ENCODE measurements at regions not wholly inside any gene's neighbourhood (a gene's known extent, or its start where the extent isn't known, plus 50 kb on each side); places are given as distances from the start of the nearest gene placed in this dataset.

- Mint-ChIP-seq H3K4me3 (no peak overlapping the region), H3K27ac (no peak overlapping the region), H3K27me3 (ENCODE audit: low read depth) (no peaks in the 10 kb centered on the region), H3K36me3 (no peaks in the 10 kb centered on the region), H3K4me1 (no peaks in the 10 kb centered on the region), H3K9me3 (peaks cover 10% of the 10 kb centered on the region)
- TF ChIP-seq, protein P1, sequence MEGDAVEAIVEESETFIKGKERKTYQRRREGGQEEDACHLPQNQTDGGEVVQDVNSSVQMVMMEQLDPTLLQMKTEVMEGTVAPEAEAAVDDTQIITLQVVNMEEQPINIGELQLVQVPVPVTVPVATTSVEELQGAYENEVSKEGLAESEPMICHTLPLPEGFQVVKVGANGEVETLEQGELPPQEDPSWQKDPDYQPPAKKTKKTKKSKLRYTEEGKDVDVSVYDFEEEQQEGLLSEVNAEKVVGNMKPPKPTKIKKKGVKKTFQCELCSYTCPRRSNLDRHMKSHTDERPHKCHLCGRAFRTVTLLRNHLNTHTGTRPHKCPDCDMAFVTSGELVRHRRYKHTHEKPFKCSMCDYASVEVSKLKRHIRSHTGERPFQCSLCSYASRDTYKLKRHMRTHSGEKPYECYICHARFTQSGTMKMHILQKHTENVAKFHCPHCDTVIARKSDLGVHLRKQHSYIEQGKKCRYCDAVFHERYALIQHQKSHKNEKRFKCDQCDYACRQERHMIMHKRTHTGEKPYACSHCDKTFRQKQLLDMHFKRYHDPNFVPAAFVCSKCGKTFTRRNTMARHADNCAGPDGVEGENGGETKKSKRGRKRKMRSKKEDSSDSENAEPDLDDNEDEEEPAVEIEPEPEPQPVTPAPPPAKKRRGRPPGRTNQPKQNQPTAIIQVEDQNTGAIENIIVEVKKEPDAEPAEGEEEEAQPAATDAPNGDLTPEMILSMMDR (IDR thresholded peaks at IDR 0.05; ENCODE audit: unreplicated experiment), result no peak
- no peak for DNase-seq (ENCODE audit: low spot score in 2 of 2, unreplicated experiment in 2 of 2)
These were observed 486.0 kb downstream of the EDEM1 start for GRCh38 chr3:5673521-5673920.

GRCh38 chr3:5675319-5675718 lies 487.8 kb downstream of the EDEM1 start:
- Mint-ChIP-seq H3K4me1 (no peaks in the 10 kb centered on the region), H3K9me3 (peaks cover 10% of the 10 kb centered on the region), H3K4me3 (no peak overlapping the region), H3K27ac (no peak overlapping the region), H3K27me3 (ENCODE audit: low read depth) (no peaks in the 10 kb centered on the region), H3K36me3 (no peaks in the 10 kb centered on the region)
- DNase-seq (ENCODE audit: low spot score in 2 of 2, unreplicated experiment in 2 of 2), result no peak
- TF ChIP-seq, protein P1 (IDR thresholded peaks at IDR 0.05; ENCODE audit: unreplicated experiment), result no peak

- Mint-ChIP-seq H3K27ac (no peak overlapping the region), H3K4me3 (no peak overlapping the region), H3K4me1 (no peaks in the 10 kb centered on the region), H3K36me3 (no peaks in the 10 kb centered on the region), H3K27me3 (ENCODE audit: low read depth) (no peaks in the 10 kb centered on the region), H3K9me3 (peaks cover 10% of the 10 kb centered on the region)
- TF ChIP-seq, protein P1 (IDR thresholded peaks at IDR 0.05; ENCODE audit: unreplicated experiment), result no peak
- no peak for DNase-seq (ENCODE audit: low spot score in 2 of 2, unreplicated experiment in 2 of 2)
These were observed 490.0 kb downstream of the EDEM1 start for GRCh38 chr3:5677555-5677954.

- no peak for DNase-seq (ENCODE audit: low spot score in 2 of 2, unreplicated experiment in 2 of 2)
- H3K27me3 Mint-ChIP-seq (ENCODE audit: low read depth), result no peaks in the 10 kb centered on the region
- H3K9me3 Mint-ChIP-seq, result peaks cover 10% of the 10 kb centered on the region
- H3K4me1 Mint-ChIP-seq, result no peaks in the 10 kb centered on the region
- TF ChIP-seq, protein P1 (IDR thresholded peaks at IDR 0.05; ENCODE audit: unreplicated experiment), result no peak
- no peaks in the 10 kb centered on the region for H3K36me3 Mint-ChIP-seq
- no peak overlapping the region for H3K27ac Mint-ChIP-seq
- H3K4me3 Mint-ChIP-seq, result no peak overlapping the region
These were observed 490.7 kb downstream of the EDEM1 start for GRCh38 chr3:5678248-5678647.

GRCh38 chr3:5678844-5679243 lies 491.3 kb downstream of the EDEM1 start:
- H3K27me3 Mint-ChIP-seq (ENCODE audit: low read depth), result no peaks in the 10 kb centered on the region
- H3K9me3 Mint-ChIP-seq, result peaks cover 10% of the 10 kb centered on the region
- H3K36me3 Mint-ChIP-seq, result no peaks in the 10 kb centered on the region
- no peak overlapping the region for H3K27ac Mint-ChIP-seq
- DNase-seq (ENCODE audit: low spot score in 2 of 2, unreplicated experiment in 2 of 2), result no peak
- no peaks in the 10 kb centered on the region for H3K4me1 Mint-ChIP-seq
- no peak overlapping the region for H3K4me3 Mint-ChIP-seq
- TF ChIP-seq, protein P1 (IDR thresholded peaks at IDR 0.05; ENCODE audit: unreplicated experiment), result no peak

GRCh38 chr3:5687230-5687629 lies 499.7 kb downstream of the EDEM1 start:
- Mint-ChIP-seq H3K4me1 (no peaks in the 10 kb centered on the region), H3K27me3 (ENCODE audit: low read depth) (no peaks in the 10 kb centered on the region), H3K27ac (no peak overlapping the region), H3K36me3 (no peaks in the 10 kb centered on the region), H3K4me3 (no peak overlapping the region), H3K9me3 (peaks cover 23% of the 10 kb centered on the region)
- DNase-seq (ENCODE audit: low spot score in 2 of 2, unreplicated experiment in 2 of 2), result no peak
- TF ChIP-seq, protein P1 (IDR thresholded peaks at IDR 0.05; ENCODE audit: unreplicated experiment), result no peak

Data from mesothelial cell of epicardium (in vitro differentiated cells).